Natural killer cell treated with Interleukin-12 subunit alpha and Interleukin-12 subunit beta and Interleukin-15 and Interleukin-18, amount 100 ng/mL, for 72 hours (primary cell): ENCODE measurements at regions not wholly inside any gene's neighbourhood (a gene's known extent, or its start where the extent isn't known, plus 50 kb on each side); places are given as distances from the start of the nearest gene placed in this dataset.

Experiments used
- ATAC-seq, 2 donors: fragments of 150-1000 bp; cut with Tn5 transposase in 1 of 2; sonication (Bioruptor Pico), chemical (Tn5 transposase) in 1 of 2; 2 replicates each; pipeline ENCODE4 v1.10.0; 2021
- DNase-seq: peaks from one replicate; pipeline ENCODE4 v3.0.0; 2022; ENCODE audit warnings: low spot score
- H3K27ac Mint-ChIP-seq, 2 donors: 1 replicate in 1 of 2; 2 replicates in 1 of 2; pipeline ENCODE4 v1.8.0; 2022; ENCODE audit warnings: mixed read lengths in 2 of 2, mild to moderate bottlenecking in 1 of 2, moderate library complexity in 1 of 2
- H3K27me3 Mint-ChIP-seq, 2 donors: 1 replicate in 1 of 2; 2 replicates in 1 of 2; pipeline ENCODE4 v1.8.0; 2022; ENCODE audit warnings: mixed read lengths in 2 of 2
- H3K36me3 Mint-ChIP-seq: one replicate; pipeline ENCODE4 v1.8.0; 2022; ENCODE audit warnings: mixed read lengths
- H3K4me1 Mint-ChIP-seq, 2 donors: 1 replicate in 1 of 2; 2 replicates in 1 of 2; pipeline ENCODE4 v1.8.0; 2022; ENCODE audit warnings: low read depth in 2 of 2, mixed read lengths in 2 of 2, mild to moderate bottlenecking in 1 of 2
- H3K4me3 Mint-ChIP-seq: one replicate; pipeline ENCODE4 v1.8.0; 2022; ENCODE audit warnings: mixed read lengths
- H3K9me3 Mint-ChIP-seq: 2 replicates; pipeline ENCODE4 v1.8.0; 2022; ENCODE audit warnings: mixed read lengths

DNA sequence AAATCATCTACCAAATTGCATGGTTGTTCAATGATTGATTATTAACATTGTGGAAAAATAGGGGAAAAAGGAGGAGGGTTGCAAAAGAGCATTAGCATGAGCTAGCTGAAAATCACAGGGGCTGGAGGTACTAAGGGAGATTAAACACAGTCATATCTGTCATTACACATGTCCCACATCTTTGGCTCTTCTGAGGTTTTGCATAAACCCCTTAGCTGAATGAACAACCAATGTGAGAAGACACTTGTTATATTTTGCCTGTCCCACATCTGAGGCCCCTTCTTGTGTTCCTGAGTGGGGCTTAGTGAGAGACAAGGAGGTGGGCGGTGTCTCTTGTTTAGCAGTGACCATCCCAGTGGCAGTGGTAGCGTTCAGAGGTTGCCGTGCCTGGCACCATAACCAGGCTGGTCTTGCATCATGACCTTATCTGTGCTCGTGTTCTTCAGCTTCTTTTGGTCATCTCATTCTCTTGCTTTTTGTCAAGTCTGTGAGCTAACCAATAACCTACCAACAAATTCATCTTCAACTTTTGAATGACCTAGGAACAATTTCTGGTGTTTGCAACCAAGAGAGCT lies 95.6 kb downstream of the MID1IP1 start:
- H3K9me3 Mint-ChIP-seq, result no peaks in the 10 kb centered on the region
- peaks cover 5 to 16% of the 10 kb centered on the region in 2 donors for H3K27me3 Mint-ChIP-seq
- H3K4me3 Mint-ChIP-seq, result no peak overlapping the region
- H3K36me3 Mint-ChIP-seq, result no peaks in the 10 kb centered on the region
- no peak overlapping the region for H3K27ac Mint-ChIP-seq
- DNase-seq, result no peak
- H3K4me1 Mint-ChIP-seq, result no peaks in the 10 kb centered on the region
- ATAC-seq, result peak; percentile 73 to 78

DNA sequence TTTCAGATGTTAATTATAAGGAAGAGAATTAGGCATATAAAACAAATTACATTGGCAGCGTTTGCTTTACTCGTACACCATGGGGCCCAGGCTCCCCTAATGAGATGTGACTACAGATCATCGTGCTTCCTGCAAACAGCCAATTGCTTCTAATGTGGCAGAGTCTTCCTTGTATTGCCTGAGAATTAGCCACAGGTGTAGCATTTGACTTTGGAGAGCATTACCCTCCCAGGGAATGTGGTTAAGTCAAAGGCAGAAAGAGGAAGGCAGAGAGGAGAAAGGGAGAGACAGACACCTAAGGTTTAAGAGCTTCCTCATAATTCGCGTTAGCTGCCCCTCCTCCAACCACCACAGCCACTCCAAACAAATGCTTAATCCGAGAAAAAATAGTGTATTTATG lies 97.0 kb downstream of the MID1IP1 start:
- peaks cover 0 to 7% of the 10 kb centered on the region in 2 donors for H3K27me3 Mint-ChIP-seq
- H3K36me3 Mint-ChIP-seq, result no peaks in the 10 kb centered on the region
- H3K4me3 Mint-ChIP-seq, result no peak overlapping the region
- no peak overlapping the region for H3K27ac Mint-ChIP-seq
- no peak for DNase-seq
- no peaks in the 10 kb centered on the region for H3K9me3 Mint-ChIP-seq
- peaks cover 0 to 3% of the 10 kb centered on the region in 2 donors for H3K4me1 Mint-ChIP-seq
- ATAC-seq, result no peak

DNA sequence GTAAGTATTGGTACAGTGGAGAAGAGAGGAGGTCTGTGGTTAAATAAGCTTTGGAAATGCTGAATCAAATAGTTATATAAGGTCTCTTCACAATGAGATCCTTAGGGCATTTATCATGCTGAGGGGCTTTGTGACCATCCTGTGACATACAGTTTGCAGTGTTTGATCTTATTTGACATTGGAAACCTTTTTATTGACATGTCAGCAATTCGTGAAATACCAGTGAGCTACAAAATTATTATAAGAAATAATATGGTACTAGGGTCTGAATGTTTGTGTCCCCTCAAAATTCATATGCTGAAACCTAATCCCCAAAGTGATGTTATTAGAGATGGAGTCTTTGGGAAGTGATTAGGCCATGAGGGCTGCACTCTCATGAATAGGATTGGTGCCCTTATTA lies 98.4 kb downstream of the MID1IP1 start:
- ATAC-seq, result no peak
- H3K27me3 Mint-ChIP-seq, result peaks cover 0 to 10% of the 10 kb centered on the region in 2 donors
- no peak overlapping the region for H3K27ac Mint-ChIP-seq
- H3K4me1 Mint-ChIP-seq, result peaks cover 0 to 6% of the 10 kb centered on the region in 2 donors
- H3K9me3 Mint-ChIP-seq, result no peaks in the 10 kb centered on the region
- no peak for DNase-seq
- no peaks in the 10 kb centered on the region for H3K36me3 Mint-ChIP-seq
- no peak overlapping the region for H3K4me3 Mint-ChIP-seq

DNA sequence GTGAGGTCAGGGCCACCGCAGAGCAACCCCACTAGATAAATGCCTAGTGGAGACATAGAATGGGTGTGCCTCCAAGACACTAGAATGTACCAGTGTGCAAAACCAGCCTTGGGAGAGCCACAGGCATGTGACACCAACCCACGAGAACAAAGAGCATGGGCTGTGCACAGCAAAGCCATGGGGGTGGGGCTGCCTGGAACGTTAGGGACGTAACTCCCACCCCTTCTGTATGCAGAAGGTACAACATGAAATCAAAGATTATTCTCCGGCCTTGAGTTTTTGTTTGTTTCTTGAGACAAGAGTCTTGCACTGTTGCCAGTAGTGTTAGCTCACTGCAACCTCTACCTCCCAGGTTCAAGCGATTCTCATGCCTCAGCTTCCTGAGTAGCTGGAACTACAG lies 99.5 kb downstream of the MID1IP1 start:
- Mint-ChIP-seq H3K36me3 (no peaks in the 10 kb centered on the region), H3K27ac (no peak overlapping the region), H3K27me3 (peaks cover 0 to 10% of the 10 kb centered on the region in 2 donors), H3K9me3 (no peaks in the 10 kb centered on the region), H3K4me1 (peaks cover 0 to 6% of the 10 kb centered on the region in 2 donors), H3K4me3 (no peak overlapping the region)
- DNase-seq (no peak), ATAC-seq (no peak)

DNA sequence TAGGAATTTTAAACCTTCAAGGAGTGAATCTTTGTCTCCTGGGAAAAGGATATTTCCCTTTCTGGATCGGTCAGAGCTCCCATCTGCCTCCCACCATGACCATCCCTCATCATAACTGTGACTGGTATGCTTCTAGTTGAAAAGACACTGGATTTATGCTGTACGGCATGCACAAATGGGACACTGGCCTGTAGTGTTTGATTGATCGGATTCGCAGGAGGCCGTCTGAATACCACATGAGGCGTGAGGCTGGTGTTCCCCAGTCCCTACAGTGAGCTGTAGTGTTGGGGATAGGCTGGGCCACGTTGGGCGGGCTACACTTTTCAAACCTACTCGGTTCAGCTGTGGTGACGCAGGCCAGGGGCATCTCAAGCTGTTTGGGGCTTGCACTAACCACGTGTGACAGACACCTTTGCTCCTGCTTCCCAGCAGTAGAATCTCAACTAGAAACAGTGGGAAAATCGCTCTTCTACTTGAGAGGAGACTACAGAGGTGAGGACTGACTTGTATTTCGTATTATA lies 101.8 kb downstream of the MID1IP1 start:
- Mint-ChIP-seq H3K4me1 (peaks cover 4 to 11% of the 10 kb centered on the region in 2 donors), H3K9me3 (no peaks in the 10 kb centered on the region), H3K36me3 (peaks cover 1% of the 10 kb centered on the region), H3K4me3 (no peak overlapping the region), H3K27me3 (peaks cover 2 to 9% of the 10 kb centered on the region in 2 donors), H3K27ac (no peak overlapping the region)
- ATAC-seq (peak in 1 of 2 donors; percentile 65), DNase-seq (no peak)

DNA sequence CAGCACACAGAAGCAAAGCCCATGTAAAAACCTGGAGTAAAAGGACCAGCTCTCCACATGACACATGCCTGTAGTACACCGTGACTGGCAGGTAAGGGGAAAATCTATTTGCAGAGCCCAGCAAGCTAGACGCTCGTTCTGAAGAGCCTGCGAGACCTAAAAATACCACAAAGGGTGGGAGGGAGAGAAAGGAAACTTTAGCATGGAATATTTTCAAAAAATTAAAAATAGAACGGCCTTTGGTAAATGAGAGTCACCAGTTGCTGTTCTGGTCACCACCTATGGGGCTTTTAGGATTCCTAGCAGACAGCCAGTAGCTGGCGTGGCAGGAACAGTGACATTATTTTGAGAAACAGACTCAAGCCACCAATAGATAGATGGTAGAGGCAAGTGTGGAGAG lies 115.5 kb downstream of the MID1IP1 start:
- H3K27ac Mint-ChIP-seq, result no peak overlapping the region
- peaks cover 6 to 14% of the 10 kb centered on the region in 2 donors for H3K27me3 Mint-ChIP-seq
- no peaks in the 10 kb centered on the region for H3K36me3 Mint-ChIP-seq
- no peaks in the 10 kb centered on the region for H3K4me1 Mint-ChIP-seq
- DNase-seq (no peak), ATAC-seq (no peak)
- H3K4me3 Mint-ChIP-seq, result no peak overlapping the region
- no peaks in the 10 kb centered on the region for H3K9me3 Mint-ChIP-seq

DNA sequence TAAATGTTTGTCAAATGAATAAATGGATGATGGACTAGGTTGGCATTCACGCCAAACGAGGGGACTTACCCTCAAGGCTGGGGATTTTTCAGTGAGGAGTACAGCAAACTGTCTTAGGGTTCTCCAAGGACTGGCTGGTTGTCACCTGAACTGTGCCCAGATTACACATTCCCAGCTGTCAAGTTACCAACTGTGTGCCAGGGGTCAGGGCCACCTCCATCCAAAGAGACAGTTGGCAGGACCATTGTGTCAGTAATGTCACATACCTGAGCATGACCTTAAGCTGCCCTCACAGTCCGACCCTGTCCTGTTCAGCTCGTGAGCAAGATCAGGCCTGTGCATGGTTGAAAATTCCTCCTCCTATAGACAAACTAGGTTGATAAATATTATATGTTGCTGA lies 116.7 kb downstream of the MID1IP1 start:
- Mint-ChIP-seq H3K27ac (no peak overlapping the region), H3K9me3 (no peaks in the 10 kb centered on the region), H3K27me3 (peaks cover 6 to 19% of the 10 kb centered on the region in 2 donors), H3K4me1 (no peaks in the 10 kb centered on the region), H3K4me3 (no peak overlapping the region), H3K36me3 (no peaks in the 10 kb centered on the region)
- DNase-seq, result no peak
- ATAC-seq, result no peak

DNA sequence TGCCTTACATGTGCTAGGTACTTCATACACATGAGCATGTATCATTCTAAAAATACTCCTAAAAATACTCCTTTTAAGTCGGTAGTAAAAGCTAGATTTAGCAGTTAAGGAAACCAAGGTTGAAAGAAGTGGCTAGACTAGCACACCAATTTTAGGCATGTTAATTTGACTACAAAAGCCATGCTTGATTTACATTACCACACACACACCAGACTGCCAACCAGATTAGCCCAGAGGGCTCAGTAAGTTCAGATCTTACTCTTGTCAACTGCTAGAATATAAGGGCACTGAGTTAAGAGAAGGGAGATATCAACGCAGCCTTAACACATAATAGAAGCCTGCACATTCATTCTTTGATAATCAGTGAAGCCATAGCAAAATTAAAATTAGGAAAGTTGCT lies 117.9 kb downstream of the MID1IP1 start:
- no peaks in the 10 kb centered on the region for H3K36me3 Mint-ChIP-seq
- no peak for DNase-seq

DNA sequence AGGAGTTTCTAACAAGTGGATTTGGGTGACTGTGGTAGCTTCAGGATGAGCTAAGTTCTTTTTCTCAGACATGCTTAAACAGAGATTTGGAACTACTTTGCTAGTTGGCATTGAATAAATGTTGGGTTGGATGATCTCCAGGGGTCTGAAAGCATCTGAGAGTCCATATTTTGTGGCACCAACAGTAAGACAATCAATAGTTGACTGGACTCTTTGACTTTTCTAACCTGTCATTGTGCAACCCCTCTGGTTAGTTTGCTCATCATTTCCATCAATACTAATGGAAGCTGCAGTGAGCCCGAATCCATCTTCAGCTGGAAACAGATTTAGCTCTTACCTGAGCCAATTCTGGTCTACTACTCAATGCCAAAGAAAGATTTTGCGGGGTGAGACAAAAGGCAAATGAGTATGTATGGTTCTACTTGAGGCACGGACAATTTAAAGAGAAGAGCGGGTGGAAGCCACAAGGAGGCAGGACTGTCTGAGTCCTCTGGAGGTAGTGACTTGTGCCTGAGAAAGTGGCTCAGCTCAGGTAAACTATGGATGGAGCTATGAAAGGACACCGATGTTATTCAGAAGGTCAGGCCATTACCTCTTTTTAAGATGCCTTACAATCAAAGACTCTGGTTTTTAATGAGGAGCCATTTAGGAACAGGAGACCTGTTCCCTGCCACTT lies 118.7 kb downstream of the MID1IP1 start:
- H3K4me1 Mint-ChIP-seq, result no peaks in the 10 kb centered on the region
- peaks cover 6 to 16% of the 10 kb centered on the region in 2 donors for H3K27me3 Mint-ChIP-seq
- no peak for ATAC-seq
- no peaks in the 10 kb centered on the region for H3K9me3 Mint-ChIP-seq
- no peak for DNase-seq
- H3K4me3 Mint-ChIP-seq, result no peak overlapping the region
- H3K27ac Mint-ChIP-seq, result no peak overlapping the region
- H3K36me3 Mint-ChIP-seq, result no peaks in the 10 kb centered on the region

More for the DNA sequence above, 117.9 kb downstream of the MID1IP1 start:
- peaks cover 6 to 19% of the 10 kb centered on the region in 2 donors for H3K27me3 Mint-ChIP-seq
- no peak overlapping the region for H3K4me3 Mint-ChIP-seq
- ATAC-seq, result no peak
- no peaks in the 10 kb centered on the region for H3K4me1 Mint-ChIP-seq
- no peaks in the 10 kb centered on the region for H3K9me3 Mint-ChIP-seq
- no peak overlapping the region for H3K27ac Mint-ChIP-seq

DNA sequence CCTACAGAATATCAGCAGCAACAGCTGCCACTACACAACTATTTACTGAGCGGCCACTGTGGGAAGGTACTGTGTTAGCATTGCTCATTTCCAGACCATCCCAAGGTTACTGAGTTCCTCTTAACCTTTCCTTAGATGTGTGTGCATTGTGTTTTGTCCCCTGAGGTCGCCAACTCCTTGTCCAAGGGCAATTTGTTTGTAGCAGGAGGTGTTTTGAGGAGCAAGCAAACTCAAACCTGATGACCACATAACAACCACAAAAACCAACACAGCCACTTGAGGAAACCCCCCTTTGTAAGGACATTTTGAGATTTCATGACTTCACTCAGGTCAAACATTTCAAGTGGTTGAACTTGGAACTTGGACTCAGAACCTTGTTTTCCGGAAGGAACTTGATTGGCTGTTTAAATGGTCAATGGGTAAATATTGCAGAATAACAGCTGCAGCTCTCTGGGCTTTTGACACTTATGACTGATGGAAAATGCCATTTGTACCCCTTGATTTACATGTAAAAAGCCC lies 122.3 kb downstream of the MID1IP1 start:
- ATAC-seq (no peak), DNase-seq (no peak)
- Mint-ChIP-seq H3K36me3 (no peaks in the 10 kb centered on the region), H3K4me3 (no peak overlapping the region), H3K27me3 (peaks cover 15 to 19% of the 10 kb centered on the region in 2 donors), H3K9me3 (no peaks in the 10 kb centered on the region), H3K27ac (no peak overlapping the region), H3K4me1 (no peaks in the 10 kb centered on the region)

DNA sequence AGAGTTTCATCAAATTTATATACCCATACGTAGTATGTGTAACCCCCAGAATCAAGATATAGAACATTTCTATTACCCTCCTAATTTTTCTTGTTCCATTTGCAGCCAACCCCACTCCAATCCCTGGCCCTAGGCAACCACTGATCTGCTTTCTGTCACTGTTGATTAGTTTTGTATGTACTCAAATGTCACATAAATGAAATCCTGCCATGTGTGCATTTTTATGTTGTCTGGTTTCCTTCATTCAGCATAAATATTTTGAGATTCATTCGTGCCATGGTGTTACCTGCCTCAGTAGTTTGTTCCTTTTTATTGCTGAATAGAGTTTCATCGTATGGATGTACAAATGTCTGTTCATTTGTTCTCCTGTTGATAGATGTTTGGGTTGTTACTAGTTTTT lies 126.3 kb downstream of the MID1IP1 start:
- DNase-seq (no peak), ATAC-seq (no peak)
- Mint-ChIP-seq H3K4me1 (no peaks in the 10 kb centered on the region), H3K4me3 (no peak overlapping the region), H3K36me3 (no peaks in the 10 kb centered on the region), H3K27ac (no peak overlapping the region), H3K9me3 (no peaks in the 10 kb centered on the region), H3K27me3 (peaks cover 6 to 9% of the 10 kb centered on the region in 2 donors)

DNA sequence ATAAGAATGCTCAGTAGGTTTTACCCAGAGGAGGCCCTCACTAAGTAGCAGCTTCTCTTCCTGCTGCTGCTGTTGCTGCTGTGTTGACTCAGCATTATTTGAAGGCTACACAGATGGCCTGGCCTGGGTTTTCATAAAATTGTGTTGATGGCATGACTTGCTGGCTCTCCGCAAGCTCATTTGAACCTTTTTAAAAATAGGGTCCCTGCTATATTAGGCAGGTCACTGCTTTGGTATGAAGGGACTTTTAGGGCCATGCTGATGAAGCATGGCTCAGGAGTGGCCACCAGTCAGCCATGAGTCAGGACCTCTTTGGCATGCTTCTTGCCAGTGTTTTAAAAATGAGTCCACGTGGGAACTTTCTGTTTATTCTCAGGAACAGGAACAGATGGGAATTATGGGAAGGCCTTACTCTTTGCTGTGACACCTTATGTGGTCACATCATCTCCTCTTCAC lies 128.7 kb downstream of the MID1IP1 start:
- Mint-ChIP-seq H3K4me3 (no peak overlapping the region), H3K27ac (no peak overlapping the region), H3K9me3 (no peaks in the 10 kb centered on the region), H3K4me1 (no peaks in the 10 kb centered on the region), H3K36me3 (no peaks in the 10 kb centered on the region), H3K27me3 (peaks cover 6 to 9% of the 10 kb centered on the region in 2 donors)
- DNase-seq, result no peak
- no peak for ATAC-seq

DNA sequence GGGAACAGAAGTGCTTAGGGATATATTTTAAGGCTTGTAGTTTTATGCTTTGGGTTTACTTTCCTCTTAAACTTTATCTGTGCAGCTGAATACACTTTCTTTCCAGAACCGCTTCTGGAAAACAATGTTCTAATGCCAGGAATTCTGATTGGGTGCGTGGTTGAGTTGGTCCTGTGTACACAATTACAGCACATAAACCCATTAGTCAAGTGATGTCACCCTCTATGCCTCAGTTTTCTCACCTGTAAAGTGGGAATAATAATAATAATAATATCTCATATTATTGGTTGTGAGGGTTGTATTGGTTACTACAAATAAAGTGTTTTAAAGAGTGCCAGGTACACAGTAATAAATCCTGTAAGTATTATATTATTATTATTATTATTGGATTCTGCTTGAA lies 129.2 kb downstream of the MID1IP1 start:
- Mint-ChIP-seq H3K9me3 (no peaks in the 10 kb centered on the region), H3K4me1 (no peaks in the 10 kb centered on the region), H3K36me3 (no peaks in the 10 kb centered on the region), H3K27me3 (peaks cover 6 to 7% of the 10 kb centered on the region in 2 donors), H3K4me3 (no peak overlapping the region), H3K27ac (no peak overlapping the region)
- ATAC-seq (no peak), DNase-seq (no peak)

DNA sequence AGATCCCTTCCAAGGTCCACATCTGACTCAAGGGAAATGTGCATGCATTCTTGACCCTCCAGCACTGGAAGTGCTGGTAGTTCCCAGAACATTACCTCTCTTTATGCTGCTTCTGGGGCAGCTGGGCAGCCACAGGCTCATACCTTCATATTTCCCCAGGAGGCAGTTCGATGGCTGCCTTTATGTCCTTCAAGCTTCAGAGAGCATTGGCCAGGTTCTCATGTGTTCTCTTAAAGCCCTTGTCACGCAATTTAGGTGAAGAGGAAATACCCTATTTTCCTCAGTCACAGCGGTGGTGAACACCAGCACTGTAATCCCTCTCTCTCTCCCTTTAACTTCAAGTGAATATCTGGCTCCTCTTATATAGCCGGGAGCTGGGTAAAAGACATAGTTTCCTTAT lies 134.3 kb downstream of the MID1IP1 start:
- no peaks in the 10 kb centered on the region for H3K36me3 Mint-ChIP-seq
- H3K4me3 Mint-ChIP-seq, result no peak overlapping the region
- H3K27me3 Mint-ChIP-seq, result peaks cover 0 to 7% of the 10 kb centered on the region in 2 donors
- H3K4me1 Mint-ChIP-seq, result no peaks in the 10 kb centered on the region
- no peak for DNase-seq
- H3K9me3 Mint-ChIP-seq, result no peaks in the 10 kb centered on the region
- ATAC-seq, result no peak
- no peak overlapping the region for H3K27ac Mint-ChIP-seq
